Epidermal melanocyte (primary cell): ENCODE measurements at regions not wholly inside any gene's neighbourhood (a gene's known extent, or its start where the extent isn't known, plus 50 kb on each side); places are given as distances from the start of the nearest gene placed in this dataset.

Source experiments
- DNase-seq: peaks from one replicate; pipeline ENCODE4 v3.0.0; 2011; ENCODE audit warnings: low spot score; ENCODE audit not compliant: insufficient read length

DNA sequence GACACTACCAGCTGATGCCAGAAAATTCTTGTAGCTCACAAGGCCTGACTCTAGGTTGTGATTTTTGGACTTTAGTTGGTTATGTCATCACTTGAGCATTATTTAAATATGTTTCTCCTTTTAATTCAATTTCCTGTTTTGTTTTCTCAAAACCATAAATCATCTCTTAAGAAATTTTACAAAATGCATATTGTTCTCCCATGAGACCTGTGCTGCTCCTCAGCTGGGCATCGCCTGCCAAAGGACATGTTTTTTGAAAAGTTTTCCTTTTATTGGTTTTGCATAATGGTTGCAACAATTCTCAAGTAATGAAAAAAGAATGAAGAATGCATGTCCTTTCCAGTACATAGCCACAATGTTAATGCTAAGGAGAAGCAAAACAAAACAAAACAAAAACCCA, 204.7 kb upstream of the LYPLAL1 start:
- DNase-seq: peak; percentile 26

DNA sequence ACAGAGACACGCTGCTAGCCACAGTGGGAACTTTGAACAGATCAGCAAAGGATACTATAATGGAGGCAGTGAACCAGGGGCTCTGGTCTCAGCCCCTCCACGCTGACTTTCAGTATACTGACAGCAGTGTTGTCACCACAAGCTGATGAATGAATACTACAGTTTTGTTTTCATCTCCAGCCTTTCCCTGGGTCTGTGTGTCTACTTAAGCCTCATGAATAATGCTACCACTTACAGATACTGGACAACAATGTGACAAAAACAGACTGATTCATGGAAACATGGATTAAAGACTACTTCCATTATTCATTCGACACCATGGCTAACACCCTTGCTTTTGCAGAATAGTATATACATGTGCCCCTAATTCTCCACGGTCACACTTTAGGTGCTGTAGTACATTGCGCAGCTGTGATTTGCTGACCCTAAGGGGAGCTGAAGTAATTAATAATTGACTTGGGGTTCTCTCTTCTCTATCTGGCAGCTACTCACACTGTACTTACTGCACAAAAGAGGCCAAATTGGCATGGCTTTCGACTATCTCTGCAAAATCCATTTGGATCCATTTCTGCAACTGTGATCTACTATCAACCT, 203.2 kb upstream of the LYPLAL1 start:
- DNase-seq: no peak

DNA sequence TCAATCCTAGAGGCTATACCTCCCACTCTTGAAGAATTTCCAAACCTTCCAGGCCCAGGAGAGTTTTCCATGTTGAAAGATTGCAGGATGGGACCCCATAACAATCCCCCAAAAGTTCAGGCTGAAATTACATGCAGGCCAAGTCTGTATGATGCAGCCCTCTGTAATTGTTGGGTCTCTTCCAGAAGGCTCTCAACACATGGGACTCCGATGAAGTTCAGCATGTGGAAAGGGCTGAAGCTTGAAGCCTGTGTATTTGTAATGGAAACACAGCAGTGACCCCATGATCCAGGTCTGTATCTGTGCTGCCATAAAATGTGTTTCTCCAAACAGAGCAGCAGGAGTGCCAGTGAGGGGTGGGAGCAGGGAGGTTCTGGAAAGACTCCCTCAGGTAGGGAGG, 202.5 kb upstream of the LYPLAL1 start:
- DNase-seq: no peak

DNA sequence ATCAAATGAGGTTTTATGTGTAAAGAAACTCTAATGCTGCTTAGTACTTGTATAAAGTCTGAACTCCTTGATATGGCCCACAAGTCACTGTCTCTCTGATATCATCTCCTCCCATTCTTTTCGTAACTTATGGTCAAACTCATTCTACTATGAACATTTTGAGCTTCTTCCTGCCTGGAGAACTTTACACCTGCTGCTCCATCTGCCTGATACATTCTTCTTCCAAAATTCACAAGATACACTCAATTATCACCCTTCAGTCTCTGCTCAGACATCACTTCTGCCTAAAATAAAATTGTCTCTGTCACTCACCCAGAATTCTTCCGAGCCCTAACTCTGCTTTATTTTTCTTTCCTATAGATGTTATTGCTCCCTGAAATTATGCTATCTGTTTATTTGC, 192.8 kb upstream of the LYPLAL1 start:
- DNase-seq: no peak

DNA sequence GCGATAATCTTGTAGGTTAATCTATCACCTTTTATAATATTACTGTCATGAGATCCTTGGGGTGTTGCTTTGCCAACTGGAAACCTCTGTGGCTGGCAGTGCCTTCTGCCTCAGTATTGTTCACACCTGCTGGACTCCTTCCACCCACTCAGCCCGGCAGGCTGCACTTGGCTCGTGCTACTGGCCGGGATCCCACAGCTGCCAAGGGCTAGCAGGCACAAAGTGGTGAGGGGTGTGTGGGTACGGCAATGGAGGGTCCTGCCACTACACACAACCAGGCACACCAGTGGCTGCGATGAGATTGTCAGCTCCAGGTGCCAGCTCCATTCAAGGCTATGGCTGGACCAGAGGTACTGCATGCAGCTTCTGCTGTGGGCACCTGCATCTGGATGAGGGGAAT, 191.2 kb upstream of the LYPLAL1 start:
- DNase-seq: no peak

DNA sequence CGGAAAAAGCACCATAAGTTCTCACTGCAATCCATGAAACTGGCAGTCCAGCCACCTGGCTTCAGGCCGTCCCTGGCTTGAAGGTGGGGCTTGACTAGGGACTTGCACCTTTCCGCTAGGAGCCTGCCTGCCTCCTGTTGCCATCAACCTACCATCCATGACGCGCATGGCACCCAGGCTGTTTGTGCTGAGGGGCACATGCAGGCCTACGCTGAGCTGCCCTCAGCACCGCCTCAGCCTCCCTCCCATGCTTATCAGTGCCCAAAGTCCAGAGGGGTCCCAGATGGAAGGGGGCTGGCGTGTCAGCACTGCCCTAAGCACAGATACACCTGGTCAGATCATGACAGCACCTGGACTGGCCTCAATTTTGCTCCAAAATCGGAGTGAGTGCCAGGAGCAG, 190.2 kb upstream of the LYPLAL1 start:
- DNase-seq: no peak

DNA sequence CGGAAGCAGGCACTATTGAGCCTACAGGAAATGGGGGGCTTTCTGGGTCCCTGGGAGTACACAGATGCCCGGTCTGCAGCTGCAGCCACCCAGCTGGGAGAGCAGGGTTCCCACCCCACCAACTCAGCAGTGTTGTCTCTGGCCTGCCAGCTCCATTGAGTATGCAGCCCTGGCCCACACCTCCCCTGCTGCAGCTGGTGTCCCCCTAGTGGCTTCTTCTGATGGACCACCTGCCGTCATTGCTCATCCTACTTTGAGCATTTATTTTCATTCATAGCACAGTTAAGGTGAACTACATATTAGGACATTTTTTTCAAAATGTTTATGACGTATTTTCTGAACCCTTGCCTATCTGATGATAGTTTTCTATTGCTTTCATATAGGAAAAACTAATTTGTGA, 189.8 kb upstream of the LYPLAL1 start:
- DNase-seq: no peak

DNA sequence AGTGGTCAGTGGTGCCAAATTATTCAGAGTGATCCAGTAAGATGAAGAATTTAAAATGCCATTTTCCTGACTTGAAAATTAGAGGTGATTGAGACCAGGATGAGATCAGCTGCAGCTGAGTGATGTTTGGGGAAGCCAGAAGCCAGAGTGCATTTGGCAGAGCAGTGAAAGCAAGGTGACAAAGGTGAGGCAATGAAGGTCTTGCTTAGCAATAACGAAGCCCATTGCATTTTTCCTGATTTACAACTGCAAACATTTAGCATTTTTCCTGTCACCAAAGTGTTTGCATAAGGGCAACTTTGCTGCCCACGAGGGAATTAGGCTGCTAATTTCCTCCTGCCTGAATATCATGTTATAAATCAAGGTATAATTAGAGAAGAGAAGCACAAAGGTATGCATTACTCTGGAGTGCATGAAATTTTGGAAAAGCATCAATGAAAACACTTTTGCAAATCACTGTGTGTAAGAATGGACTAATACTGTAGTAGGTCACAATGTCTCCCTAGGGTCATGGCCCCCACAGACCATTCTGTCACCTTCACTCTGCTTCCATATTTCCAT, 188.2 kb upstream of the LYPLAL1 start:
- no peak for DNase-seq

DNA sequence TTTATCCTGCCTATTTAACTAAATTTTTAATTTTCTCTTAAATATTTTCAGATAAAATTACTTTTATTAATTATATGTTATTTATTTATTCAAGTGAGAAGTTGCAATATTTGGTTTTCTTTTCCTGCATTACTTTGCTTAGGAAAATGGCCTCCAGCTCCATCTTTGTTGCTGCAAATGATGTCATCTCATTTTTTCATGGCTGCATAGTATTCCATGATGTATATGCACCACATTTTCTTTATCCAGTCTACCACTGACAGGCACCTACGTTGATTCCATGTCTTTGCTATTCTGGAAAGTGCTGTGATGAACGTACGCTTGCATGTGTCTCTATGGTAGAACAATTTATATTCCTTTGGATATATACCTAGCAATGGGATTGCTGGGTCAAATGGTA, 186.9 kb upstream of the LYPLAL1 start:
- no peak for DNase-seq

DNA sequence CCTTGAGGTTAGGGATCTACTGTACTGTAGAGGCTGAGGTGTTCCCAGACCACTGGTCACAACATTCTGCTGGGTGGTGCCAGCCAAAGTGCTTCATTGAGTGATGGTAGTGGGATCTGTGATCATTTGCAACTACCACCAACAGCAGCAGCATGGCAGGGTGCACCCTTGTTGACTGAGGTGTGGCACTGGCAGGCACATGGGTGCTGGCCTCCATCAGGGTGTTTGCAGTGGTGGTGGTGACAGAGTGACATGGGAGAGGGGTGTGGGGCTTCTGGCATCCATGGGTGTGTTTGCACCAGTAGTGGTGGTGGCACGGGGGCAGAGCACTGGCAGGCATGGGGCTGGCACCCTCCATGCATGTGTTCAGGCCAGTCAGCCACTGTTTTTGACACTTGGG, 183.7 kb upstream of the LYPLAL1 start:
- no peak for DNase-seq

DNA sequence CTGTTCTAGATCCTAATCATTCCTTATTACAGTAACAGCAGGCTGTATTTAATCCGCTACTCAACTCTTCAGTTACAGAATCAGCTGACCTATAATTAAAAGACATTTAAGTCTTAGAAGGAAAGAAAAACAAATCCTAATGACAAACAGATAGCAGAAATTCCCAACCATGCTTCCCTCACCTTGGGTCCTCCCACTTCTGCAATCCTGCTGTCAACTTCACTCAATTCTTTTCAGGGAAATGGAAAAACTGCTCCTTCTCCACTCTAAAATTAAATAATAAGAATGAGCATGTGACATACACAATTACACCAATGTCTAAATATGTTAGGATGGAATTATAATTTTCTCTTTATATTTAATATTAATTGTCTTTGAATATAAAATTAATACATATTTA, 182.6 kb upstream of the LYPLAL1 start:
- DNase-seq: no peak

DNA sequence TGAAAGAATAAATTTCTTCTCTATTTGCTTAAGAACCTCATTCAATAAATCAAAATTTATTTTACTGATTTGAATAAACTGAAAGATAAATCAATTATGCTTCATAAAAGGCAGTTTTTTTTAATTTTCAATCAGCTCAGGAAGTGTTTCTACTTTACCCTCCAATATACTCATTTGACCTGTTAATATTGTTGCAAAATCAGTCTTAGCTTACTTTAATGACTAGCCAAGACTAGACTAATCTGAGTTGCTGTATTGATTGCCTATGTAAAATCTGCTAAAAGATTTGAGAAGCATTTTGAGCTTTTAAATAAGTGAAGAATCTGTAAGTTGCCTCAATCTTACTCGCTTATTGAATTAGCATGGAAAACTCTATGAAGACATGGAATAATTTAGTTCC, 179.1 kb upstream of the LYPLAL1 start:
- DNase-seq: no peak

DNA sequence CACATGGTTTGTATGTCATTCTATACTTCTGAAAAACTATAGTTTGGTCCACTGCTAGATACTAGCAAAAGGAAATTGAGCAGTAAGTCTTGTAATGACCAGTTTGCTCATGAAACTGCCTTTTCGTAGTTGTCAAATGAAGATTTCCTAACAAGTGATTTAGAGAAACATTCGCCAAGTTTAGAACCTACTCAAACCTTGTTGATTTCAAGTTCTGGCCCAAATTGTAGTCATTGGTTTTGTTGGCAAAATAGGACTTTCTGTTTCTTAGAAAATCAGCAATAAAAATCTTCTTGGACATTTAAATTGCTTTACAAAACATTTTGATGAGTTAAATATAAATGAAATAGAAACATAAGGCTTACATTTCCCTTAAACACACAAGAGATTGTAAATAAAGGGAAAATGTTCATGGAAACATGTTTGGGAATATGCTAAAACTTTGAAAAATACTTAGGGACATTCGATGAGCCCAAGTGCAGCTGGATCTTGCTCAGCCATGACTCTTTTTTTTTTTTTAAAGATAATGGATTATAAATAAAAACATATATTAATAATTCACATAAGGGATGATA, 178.5 kb upstream of the LYPLAL1 start:
- no peak for DNase-seq

DNA sequence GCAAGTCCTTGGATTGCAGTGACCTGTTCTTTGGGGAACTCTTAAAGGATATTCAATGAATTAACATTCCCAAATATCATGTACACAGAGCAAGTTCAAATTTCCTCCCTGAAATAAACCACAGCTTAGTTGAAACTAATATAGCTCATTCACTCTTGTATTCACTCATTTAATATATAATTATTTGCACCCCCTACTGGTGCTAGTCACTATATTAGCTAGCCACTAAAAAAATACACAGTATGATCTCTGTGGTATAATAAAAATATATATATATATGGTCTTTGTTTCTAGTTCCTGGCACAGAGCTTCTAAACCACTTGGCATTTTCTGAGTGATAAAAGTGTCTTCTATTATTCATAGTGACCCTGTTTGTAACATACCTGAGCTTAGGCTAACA, 177.3 kb upstream of the LYPLAL1 start:
- DNase-seq: no peak

DNA sequence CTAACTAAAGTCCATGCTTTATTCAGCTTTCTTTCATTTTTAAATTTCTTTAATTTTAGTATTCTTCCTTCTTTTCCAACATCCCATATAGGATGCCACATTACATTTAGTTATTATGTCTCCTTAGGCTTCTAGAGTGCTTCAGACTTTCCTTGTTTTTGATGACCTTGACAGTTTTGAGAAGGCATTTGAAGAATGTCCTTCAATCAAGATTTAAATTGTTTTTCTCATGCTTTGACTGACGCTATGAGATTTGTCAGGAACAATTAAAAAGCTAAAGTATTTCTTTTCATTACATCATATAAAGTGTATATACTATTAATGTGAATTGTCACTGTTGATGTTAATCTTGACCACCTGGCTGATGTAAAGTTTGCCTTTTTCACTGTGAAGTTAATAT, 173.7 kb upstream of the LYPLAL1 start:
- no peak for DNase-seq

DNA sequence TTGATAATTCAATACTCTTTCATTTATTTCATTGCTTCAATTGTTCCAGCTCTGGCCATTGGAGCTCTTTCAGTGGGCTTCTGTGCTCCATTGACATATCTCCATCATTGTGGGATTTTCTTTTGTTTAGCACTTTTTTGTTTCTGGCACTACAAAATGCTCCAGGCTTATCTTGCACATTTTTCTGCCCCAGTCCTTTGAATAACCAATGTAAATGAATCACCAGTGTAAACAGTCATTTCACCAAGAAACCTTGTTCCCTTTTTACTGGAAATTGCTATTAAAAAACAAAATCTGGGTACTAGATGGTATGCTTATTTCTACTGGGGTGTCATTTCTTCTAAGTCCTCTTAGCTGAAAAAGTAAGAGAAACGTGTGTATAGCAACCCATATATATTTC, 173.0 kb upstream of the LYPLAL1 start:
- DNase-seq: no peak

DNA sequence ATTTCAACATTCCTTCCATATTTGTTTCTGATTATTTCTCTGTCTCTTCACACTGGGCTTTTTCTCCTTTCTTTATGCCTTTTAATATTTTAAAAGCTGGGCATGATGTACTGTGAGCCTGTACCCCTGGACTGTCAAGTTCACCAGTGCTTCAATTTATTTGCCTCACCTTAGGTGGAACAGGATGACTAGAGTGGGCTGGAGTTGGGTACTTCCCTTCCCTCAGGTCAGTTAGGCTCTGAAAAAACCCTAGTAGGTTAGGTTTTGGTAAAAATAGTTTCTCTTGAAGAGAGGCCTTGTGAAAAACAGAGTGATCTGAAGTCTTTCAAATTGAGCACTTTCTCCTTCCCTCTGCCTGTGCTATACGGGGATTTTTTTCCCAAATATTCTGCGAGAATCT, 163.0 kb upstream of the LYPLAL1 start:
- DNase-seq: no peak

DNA sequence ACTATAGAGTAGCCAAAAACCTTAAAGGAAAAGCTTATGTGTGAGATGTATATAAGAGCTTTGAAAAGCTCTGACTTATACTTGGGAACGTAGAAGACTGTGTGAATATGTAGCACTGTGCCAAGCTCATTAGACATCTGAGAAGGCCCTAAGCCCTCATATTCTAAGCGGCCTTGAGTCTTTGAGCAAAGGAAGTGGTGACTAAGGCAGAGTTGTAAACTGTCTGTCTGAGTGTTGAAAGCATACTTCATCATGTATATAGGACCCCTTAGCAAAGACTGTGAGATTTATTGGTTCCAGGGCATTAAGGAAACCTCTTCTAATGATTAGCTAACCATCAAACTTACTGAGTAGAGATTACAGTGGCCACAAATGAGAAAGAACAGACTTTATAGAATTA, 153.3 kb upstream of the LYPLAL1 start:
- no peak for DNase-seq

DNA sequence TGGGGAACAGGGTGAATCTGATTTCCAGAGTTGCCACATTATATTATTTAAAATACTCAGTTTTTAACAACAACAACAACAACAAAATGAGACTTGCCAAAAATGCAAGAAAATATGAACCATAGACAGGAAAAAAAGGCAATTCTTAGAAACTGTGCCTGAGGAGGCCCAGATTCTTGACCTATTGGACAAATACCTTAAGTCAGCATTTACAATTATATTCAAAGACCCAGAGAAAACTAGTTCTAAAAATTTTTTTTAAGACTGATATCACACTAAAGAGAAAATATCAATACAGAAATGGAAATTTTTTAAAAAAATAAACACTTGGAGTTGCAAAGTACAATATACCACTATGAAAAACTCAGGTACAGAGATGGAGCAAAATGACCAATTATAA, 152.8 kb upstream of the LYPLAL1 start:
- DNase-seq: no peak

DNA sequence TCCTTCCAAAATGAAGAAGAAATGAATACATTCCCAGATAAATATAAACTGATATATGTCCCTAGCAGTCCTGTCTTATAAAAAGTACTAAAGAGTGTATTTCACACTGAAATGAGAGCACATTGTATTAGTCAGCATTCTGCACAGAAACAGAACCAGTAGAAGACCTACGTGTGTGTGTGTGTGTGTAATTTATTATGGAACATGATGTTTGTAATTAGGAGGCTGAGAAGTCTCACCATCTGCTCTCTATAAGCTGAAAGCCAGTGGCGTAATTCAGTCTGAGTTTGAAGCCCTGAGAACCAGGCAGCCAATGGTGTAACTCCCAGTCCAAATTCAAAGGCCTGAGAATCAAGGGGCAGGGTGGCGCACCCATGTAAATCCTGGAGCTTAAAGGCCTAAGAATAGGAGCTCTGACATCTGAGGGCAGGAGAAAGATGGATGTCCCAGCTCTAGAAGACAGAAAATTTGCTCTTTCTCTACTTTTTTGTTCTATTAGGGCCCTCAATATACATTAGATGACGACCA, 146.5 kb upstream of the LYPLAL1 start:
- no peak for DNase-seq

DNA sequence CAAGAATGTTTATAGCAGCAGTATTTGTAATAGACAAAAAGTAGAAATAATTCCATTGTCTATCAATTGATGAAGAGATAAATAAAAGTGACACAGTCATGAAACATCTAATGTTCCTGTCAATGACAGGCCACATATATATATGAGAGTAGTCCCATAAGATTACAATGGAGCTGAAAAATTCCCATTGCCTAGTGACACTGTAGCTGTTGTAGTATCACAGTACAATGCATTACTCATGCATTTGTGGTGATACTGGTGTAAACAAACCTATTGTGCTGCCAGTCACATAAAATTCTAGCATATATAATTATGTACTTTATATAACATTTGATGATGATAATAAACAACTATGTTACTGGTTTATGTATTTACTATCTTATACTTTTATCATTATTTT, 141.9 kb upstream of the LYPLAL1 start:
- DNase-seq: no peak

DNA sequence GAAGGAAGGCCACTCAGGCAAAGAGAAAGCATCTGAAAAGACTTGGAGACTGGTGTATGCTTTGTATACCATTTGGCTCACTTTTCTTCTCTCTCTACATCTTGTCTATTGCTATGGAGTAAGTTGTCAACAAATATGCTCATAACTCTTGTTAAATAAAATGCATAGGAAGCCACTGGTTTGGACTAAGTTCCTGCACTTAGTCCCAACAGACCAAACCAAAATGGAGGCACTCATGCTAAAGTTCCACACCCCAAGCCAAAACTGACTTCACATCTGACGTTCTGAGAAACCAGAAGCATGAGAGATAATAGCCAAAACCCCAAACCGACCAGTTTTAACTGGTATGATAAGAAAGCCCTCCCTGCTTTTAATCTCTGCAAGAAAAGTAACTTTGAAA, 135.3 kb upstream of the LYPLAL1 start:
- no peak for DNase-seq

DNA sequence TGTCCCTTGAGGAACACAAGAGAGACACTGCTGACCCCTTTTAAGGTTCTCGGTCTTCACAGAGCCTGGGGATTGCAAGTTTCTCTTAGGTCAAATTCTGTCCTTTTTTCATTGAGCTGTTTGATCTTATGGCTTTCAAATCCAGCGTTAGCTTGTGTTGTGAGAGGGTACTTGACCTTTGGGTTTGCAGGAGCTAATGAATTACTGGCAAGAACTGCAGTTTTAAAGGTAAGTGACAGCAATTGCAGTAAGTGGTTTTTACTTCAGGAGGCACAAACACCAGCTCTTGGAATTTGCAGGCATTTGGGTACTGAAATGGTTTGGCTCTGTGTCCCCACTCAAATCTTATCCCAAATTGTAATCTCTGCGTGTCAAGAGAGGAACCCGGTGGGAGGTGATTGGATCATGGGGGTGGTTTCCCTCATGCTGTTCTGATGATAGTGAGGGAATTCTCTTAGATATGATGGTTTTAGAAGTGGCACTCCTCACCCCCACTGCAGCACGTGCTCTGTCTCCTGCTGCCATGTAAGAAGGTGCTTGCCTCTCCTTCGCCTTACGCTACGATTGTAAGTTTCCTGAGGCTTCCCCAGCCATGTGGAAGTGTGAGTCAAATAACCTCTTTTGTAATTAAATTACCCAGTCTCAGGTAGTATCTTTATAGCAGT, 134.5 kb upstream of the LYPLAL1 start:
- no peak for DNase-seq
